Adrenal gland (tissue), 5 donors: ENCODE measurements at regions not wholly inside any gene's neighbourhood (a gene's known extent, or its start where the extent isn't known, plus 50 kb on each side); places are given as distances from the start of the nearest gene placed in this dataset.

Experiments used
- CTCF ChIP-seq, 6 experiments: fragments of 450-650 bp in 4 of 6; fragments of 200-600 bp in 2 of 6; sonication (generic) in 1 of 6; IDR thresholded peaks; 1 replicate in 5 of 6; 2 replicates in 1 of 6; pipeline versions ENCODE4 v1.5.1 to v1.8.0; 2016 to 2021; ENCODE audit warnings: antibody characterized with exemption in 6 of 6, mild to moderate bottlenecking in 2 of 6, moderate library complexity in 1 of 6
- POLR2A ChIP-seq, 2 donors: fragments of 450-650 bp; IDR thresholded peaks; one replicate each; pipeline ENCODE4 v1.6.1; 2017; ENCODE audit warnings: antibody characterized with exemption in 2 of 2, mild to moderate bottlenecking in 2 of 2, moderate library complexity in 1 of 2
- donor health status: DM: no; HTN: no; CAD: no.

GRCh38 chr2:82120115-82120514 is 1815.6 kb upstream of the LRRTM1 start:
- TF ChIP-seq CTCF (IDR thresholded peaks at IDR 0.05): no peak
- no peak for TF ChIP-seq POLR2A (IDR thresholded peaks at IDR 0.05)
